ENCODE measurements at regions not wholly inside any gene's neighbourhood (a gene's known extent, or its start where the extent isn't known, plus 50 kb on each side); places are given as distances from the start of the nearest gene placed in this dataset.

DNA sequence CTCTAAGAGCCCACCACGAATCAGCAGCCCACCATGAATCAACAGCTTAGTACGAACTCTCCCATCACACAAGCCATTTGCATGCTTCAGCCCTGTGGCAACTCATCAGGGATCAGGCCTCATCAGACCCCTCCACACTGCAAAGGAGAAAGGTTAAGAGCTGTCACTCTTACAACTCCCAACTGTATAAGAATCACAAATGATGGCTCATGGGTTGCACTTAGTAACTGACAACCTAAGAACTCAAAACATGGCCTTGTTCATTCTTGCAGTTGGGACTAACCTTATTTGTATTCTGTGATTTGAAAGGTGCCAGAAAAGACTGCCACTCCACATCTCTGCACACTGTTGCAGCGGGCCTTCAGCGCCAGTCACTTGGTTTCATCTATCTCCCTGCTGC lies 149.1 kb upstream of the ZNF366 start:
- TF ChIP-seq POLR2A (IDR thresholded peaks at IDR 0.05) = no peak
- TF ChIP-seq, protein P1, sequence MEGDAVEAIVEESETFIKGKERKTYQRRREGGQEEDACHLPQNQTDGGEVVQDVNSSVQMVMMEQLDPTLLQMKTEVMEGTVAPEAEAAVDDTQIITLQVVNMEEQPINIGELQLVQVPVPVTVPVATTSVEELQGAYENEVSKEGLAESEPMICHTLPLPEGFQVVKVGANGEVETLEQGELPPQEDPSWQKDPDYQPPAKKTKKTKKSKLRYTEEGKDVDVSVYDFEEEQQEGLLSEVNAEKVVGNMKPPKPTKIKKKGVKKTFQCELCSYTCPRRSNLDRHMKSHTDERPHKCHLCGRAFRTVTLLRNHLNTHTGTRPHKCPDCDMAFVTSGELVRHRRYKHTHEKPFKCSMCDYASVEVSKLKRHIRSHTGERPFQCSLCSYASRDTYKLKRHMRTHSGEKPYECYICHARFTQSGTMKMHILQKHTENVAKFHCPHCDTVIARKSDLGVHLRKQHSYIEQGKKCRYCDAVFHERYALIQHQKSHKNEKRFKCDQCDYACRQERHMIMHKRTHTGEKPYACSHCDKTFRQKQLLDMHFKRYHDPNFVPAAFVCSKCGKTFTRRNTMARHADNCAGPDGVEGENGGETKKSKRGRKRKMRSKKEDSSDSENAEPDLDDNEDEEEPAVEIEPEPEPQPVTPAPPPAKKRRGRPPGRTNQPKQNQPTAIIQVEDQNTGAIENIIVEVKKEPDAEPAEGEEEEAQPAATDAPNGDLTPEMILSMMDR (IDR thresholded peaks at IDR 0.05) = no peak
- intact Hi-C loops (cut with DNase I) = no loop called here
- H3K27ac ChIP-seq = no peak overlapping the region

GRCh38 chr5:72654231-72654630 lies 147.0 kb upstream of the ZNF366 start:
- WGBS, 2 donors = 63 to 100% methylated on average over 1 to 2 of the region's 2 CpGs
- no peak for DNase-seq
- Histone ChIP-seq H3K4me3 (replicated peaks in 1 of 3) (no peak overlapping the region), H3K27ac (no peak overlapping the region), H3K9me3 (no peaks in the 10 kb centered on the region), H3K36me3 (no peaks in the 10 kb centered on the region), H3K27me3 (no peaks in the 10 kb centered on the region), H3K4me1 (no peaks in the 10 kb centered on the region)
- intact Hi-C loops (cut with DNase I) = no loop called here
- TF ChIP-seq, protein P1 (IDR thresholded peaks at IDR 0.05) = no peak
- no peak for TF ChIP-seq POLR2A (IDR thresholded peaks at IDR 0.05)

More for the DNA sequence above, 149.1 kb upstream of the ZNF366 start:
- WGBS, 2 donors = 91 to 96% methylated on average over 4 of the region's 4 CpGs
- no peak for DNase-seq
- Histone ChIP-seq H3K4me3 (replicated peaks in 1 of 3) (no peak overlapping the region), H3K9me3 (no peaks in the 10 kb centered on the region), H3K4me1 (no peaks in the 10 kb centered on the region), H3K36me3 (no peaks in the 10 kb centered on the region), H3K27me3 (no peaks in the 10 kb centered on the region)

DNA sequence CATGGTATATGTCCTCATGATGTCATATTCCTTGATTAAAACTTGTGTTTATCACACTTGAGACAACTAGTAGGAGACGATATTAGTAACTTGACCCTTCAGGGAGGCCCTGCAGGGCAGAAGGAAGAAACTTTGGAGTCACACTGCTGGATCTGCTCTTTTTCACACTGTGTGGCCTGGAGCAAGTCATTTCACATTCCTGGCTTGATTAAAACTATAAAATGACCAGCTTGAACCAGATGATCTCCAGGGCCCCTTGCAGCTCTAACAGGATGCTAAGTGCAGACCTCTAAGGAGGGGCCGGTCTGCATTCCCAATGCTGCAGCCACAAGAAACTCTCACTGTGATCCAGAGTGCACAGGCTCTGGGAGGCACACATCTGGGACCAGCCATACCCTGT lies 146.4 kb upstream of the ZNF366 start:
- WGBS, 2 donors = 62 to 78% methylated on average over 2 of the region's 2 CpGs
- Histone ChIP-seq H3K36me3 (no peaks in the 10 kb centered on the region), H3K27me3 (no peaks in the 10 kb centered on the region), H3K9me3 (no peaks in the 10 kb centered on the region), H3K4me1 (no peaks in the 10 kb centered on the region), H3K4me3 (replicated peaks in 1 of 3) (no peak overlapping the region), H3K27ac (no peak overlapping the region)
- no peak for DNase-seq
- no peak for TF ChIP-seq POLR2A (IDR thresholded peaks at IDR 0.05)
- TF ChIP-seq, protein P1 (IDR thresholded peaks at IDR 0.05) = no peak
- intact Hi-C loops (cut with DNase I) = no loop called here

GRCh38 chr5:72651779-72652178 lies 144.6 kb upstream of the ZNF366 start:
- DNase-seq = no peak
- H3K4me1 ChIP-seq = no peaks in the 10 kb centered on the region
- no peak overlapping the region for H3K27ac ChIP-seq
- H3K36me3 ChIP-seq = no peaks in the 10 kb centered on the region
- no peaks in the 10 kb centered on the region for H3K9me3 ChIP-seq
- no peaks in the 10 kb centered on the region for H3K27me3 ChIP-seq
- TF ChIP-seq POLR2A (IDR thresholded peaks at IDR 0.05) = no peak
- TF ChIP-seq, protein P1 (IDR thresholded peaks at IDR 0.05) = no peak
- intact Hi-C loops (cut with DNase I) = no loop called here
- H3K4me3 ChIP-seq (replicated peaks in 1 of 3) = no peak overlapping the region

GRCh38 chr5:72651109-72651508 lies 143.9 kb upstream of the ZNF366 start:
- H3K36me3 ChIP-seq = no peaks in the 10 kb centered on the region
- no peaks in the 10 kb centered on the region for H3K9me3 ChIP-seq
- TF ChIP-seq, protein P1 (IDR thresholded peaks at IDR 0.05) = no peak
- no peak for TF ChIP-seq POLR2A (IDR thresholded peaks at IDR 0.05)
- H3K27me3 ChIP-seq = no peaks in the 10 kb centered on the region
- intact Hi-C loops (cut with DNase I) = no loop called here
- DNase-seq = no peak
- no peak overlapping the region for H3K4me3 ChIP-seq (replicated peaks in 1 of 3)
- no peak overlapping the region for H3K27ac ChIP-seq
- H3K4me1 ChIP-seq = no peaks in the 10 kb centered on the region
- WGBS, 2 donors = 91 to 94% methylated on average over 8 of the region's 8 CpGs

Data from thyroid gland (tissue), 4 donors.